Hepatic stellate cell (primary cell): ENCODE measurements at regions not wholly inside any gene's neighbourhood (a gene's known extent, or its start where the extent isn't known, plus 50 kb on each side); places are given as distances from the start of the nearest gene placed in this dataset.

Experiments used
- DNase-seq: peaks from one replicate; pipeline ENCODE4 v3.0.0; 2011; ENCODE audit warnings: low spot score

DNA sequence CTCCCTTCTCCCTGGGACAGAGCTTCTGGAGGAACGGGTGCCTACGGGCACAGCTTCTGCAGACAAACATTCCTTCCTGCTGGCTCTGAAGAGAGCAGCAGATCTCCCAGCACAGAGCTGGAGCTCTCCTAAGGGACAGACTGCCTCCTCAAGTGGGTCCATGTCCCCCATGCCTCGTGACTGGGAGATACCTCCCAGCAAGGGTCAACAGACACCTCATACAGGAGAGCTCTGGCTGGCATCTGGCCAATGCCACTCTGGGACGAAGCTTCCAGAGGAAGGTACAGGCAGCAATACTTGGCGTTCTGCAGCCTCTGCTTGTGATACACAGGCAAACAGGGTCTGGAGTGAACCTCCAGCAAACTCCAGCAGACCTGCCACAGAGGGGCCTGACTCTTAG lies 227.9 kb downstream of the SPATA31D1 start:
- no peak for DNase-seq

DNA sequence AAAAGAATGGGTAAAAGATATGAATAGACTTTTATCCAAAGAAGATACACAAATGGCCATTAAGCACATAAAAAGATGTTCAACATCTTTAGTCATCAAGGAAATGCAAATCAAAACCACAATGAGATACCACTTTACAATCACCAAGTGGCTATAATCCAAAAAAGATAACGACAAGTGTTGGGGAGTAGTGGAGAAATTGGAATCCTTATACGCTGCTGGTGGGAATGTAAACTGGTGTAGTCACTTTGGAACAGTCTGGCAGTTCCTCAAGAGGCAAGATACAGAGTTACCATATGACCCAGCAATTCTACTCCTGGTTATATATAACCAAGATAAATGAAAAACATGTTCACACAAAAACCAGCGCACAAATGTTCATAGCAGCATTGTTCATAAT lies 234.9 kb downstream of the SPATA31D1 start:
- no peak for DNase-seq

DNA sequence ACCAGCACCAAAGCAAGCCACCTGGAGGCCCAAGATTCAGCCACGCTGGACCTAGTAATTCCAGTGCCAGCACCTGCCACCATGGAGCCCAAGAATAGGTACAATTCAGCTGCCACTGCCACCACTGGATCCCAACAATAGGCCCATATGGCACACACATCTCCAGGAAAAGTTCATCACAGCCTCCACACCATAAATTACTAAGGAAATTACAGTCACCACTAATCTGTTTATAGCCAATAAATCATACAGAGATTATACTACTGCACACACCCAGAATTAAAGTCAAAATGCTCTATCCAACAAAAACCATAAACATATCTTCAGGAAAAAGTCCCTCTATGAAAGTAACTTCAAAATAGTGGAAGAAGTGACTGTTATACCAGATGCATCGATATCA lies 242.8 kb downstream of the SPATA31D1 start:
- no peak for DNase-seq

DNA sequence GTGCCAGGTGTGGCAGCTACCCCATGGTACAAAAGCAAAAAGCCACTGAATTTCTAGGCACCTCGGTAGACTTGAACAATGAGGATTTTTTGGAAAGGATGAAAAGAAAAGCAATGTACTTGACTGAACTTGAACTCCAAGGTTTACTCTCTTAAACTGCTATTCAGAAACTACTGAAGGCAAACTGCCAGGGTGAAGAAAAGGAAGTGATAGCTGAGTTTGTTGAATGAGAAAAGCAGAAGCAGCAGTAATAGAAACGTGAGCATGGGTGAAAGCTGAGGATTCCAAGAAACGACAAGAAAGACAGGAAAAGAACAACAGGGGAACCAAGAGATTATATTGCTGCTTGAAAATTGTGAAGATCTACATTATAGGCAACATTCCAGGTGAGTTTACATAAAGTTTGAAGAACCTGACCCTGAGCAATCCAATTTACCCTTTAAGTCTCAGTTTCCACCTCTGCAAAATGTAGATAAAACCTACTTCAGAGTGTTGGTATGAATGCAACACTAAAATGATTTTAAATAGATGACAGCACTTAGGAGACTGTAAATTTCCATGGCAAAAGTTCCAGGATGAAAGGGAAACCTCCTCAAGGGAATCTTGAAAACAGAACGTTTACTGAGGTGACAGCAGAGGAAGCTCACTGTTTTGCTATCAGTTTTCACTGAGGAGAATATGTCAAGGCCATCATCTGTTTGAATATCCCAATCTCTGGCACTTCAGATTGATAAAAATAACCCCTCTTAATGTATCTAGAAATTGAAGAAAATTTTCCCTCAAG lies 245.8 kb downstream of the SPATA31D1 start:
- no peak for DNase-seq

DNA sequence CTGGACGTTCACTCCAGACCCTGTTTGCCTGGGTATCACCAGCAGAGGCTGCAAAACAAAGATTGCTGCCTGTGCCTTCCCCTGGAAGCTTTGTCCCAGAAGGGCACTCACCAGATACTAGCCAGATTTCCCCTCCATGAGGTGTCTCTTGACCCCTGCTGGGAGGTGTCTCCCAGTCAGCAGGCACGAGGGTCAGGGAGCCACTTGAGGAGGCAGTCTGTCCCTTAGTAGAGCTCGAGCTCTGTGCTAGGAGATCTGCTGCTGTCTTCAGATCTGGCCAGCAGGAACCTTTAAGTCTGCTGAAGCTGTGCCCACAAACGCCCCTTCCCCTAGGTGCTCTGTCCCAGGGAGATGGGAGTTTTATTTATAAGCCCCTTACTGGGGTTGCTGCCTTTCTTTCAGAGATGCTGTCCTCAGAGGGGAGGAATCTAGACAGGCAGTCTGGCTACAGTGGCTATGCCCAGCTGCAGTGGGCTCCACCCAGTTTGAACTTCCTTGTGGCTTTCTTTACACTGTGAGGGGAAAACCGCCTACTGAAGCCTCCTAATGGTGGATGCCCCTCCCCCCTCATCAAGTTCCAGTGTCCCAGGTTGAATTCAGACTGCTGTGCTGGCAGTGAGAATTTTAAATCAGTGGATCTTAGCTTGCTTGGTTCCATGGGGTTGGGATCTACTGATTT lies 253.9 kb downstream of the SPATA31D1 start:
- DNase-seq, result no peak

DNA sequence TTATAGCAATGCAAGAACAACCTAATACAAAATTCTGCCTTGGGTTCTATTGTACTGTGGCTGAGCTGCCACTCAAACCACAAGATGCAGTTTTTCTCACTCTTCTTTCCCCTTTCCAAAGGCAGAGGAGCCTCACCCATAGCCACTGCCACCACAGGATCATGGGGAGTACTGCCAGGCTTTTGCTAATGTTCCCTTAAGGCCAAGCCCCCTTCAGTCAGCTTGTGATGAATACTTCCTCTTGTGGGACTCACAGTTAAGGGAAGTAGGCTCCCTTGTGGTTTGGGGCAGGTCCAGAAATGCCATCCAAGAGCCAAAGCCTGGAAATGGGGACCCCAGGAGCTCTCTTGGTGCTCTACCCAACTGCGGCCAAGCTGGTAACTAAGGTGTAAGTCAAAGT lies 258.7 kb downstream of the SPATA31D1 start:
- no peak for DNase-seq

DNA sequence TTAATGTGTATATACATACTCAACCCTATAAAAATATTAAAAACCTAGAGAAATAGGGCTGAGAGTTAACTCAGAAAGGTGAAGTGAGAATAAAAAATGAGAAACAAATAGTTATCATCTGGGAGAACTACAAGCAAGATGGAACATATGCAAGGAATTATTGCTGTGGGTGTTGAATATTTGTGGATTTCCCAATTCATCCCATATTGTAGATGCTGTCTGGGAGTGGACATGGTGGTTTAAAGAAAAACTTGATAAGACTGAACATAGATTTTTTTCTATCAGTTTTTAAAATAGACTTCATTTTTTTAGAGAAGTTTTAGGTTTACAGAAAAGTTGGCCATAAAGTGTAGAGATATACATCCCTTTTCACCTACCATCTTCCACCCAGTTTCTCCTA lies 263.5 kb downstream of the SPATA31D1 start:
- no peak for DNase-seq

DNA sequence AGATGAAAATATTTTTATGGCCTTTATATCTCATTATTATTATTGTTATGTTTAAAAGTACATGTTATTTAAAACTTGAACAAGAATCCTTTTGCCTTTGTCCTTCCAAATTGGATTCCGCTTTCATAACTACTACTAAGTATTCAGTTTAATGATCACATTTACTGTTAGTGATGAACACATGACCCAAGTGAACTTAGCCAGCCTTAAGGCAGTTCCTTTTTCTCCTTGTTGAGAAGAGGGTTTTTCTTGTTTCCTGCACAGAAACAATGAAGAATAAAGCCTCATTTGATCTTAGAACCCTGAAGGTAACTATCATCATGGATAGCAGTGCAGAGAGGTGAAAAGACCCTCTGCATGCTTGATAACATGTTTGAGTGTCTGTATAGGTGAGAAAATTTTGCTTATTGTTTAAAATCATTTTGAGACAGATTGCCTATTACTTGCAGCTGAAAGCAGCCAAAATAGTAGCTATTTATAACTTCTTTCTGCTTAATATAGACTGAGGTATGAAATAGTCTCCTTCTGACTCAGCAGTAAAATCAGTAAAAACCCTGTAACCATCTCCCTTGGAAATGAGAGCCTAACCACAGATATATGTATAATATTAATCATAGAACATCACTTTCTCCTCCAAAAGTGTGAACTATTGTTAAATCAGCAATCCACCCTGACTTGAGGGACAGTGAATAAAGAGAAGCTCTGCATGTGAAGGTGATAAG lies 266.2 kb downstream of the SPATA31D1 start:
- DNase-seq, result peak; percentile 24

DNA sequence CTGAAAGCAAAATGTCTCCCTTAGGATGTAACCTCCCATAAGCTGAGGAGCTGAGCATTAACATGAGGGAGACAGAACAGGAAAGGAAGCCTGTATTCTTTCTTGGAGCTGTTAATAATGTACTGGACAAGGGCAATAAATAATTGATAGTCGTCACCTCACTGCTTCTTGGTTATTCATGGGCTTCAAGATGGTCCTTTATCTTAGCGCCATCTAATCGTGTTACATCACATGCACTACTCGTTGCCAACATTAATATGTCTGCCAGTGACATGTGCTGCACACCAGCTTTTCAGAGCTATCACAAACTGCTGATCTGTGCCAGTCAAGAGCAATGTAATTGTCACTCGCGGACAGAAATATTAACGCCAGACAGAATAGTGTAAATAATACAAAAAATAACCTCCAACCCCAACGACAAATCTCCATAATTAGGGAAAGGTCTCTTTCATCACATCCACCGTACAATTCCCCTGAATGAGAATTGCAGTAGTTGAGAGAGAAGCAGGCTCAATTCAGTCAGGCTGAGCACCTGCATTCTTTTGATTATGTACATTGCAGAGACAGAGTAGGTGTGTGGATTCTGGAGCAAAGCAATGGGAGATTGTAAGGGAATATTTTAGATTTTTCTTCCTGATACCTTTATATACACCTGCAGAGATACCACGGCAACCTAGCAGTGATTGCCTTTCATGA lies 267.1 kb downstream of the SPATA31D1 start:
- DNase-seq, result no peak

DNA sequence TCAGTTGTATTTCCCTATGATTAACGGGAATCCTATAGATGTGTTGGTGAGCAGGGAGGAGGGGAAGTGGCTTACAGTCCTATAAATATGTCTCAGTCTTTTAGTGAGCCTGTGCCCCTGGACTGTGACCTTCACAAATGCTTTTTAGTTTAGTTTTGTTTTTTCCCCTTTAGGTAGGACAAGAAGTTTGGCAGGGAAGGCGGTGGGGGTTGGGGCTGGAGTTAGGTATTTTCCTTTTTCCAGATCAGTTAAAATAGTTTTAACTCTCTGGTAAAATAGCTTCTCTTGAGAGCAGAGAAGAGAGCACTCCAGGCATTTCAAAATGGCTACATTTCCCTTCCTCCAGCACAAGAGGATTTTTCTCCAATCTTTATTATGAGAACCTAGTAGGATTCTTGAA lies 272.1 kb downstream of the SPATA31D1 start:
- no peak for DNase-seq

DNA sequence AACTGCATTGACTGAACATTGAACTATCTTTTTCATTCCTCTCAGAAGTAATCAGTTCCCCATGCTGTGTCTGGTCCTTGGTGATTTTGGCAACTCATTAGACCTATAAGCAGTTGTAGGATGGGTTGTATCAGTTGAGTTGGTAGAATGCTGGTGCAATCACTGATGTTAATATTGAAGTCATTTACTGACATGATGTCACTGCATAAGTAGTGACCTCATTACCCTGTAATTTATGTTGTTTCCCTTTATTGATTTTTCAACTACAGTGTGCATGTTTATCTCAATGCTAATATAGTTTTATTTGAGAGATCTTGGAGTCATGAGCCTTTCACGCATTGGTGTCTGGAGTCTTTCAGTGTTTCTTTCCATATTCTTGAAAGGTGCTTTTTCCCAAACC lies 275.0 kb downstream of the SPATA31D1 start:
- no peak for DNase-seq

DNA sequence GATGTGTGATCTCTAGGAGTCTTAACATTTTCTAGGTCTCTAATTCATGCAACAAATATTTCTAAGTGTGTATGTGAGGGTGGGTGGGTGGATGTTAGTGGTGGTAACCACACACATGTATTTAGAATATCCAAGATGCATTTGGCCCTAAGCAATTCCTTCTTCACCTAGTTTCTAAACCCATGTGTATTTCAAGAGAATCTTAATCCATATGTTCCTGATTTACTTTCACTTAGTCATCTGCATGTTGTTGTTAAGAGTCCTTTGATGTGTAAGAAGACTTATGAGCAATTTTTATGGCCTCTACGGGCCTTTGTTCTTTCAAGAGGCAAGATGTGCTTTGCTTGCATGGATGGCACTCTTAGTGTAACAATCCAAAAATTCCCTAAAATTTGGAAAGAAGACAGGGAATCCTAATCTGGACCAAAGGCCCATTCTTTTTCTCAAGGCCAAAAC lies 282.6 kb downstream of the SPATA31D1 start:
- no peak for DNase-seq

DNA sequence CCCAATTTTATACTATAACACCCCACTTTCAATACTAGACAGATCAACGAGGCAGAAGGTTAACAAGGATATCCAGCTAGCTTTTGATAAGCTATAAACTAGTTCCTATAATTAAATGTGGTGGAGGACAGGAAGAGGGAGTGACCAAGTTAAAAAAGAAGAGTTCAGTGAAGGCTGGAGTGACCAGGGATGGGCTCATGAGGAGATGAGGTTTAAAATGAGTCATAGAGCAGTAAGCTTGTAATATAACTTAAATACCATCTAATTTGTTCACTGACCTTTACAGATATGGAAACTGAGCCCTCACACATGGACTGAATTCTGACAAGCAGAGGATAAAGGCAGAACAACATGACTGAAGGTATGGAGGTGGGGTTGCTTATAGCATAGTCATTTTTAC lies 284.5 kb downstream of the SPATA31D1 start:
- no peak for DNase-seq

DNA sequence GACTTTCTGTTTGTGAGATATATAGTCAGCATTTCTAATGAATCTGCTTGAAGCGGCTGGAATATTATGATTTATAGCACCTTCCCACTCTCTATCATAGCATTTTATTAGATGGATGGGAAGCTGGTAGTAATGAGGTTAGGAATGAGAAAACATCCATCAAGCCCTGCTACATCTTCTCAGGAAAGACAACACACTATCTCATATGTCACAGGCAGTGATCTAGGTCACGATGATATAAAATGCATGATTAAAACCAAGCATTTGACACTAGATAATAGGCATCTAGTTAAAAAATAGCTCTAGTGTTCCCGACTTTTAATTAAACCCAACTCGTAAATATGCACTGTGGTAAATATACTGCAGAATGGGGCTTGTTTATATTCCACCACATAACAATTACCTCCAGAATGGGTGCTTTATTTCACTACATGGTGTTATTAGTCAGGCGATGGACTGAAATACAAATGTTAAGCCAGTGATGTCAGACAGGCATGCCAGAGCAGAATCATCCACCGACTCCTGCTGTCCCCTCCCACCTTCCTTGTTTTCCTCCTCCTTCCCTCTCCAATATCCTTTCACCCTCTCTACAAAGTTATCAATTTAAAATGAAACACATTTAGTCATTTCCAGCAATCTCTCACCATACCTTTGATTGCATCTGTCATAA lies 286.8 kb downstream of the SPATA31D1 start:
- DNase-seq, result no peak

DNA sequence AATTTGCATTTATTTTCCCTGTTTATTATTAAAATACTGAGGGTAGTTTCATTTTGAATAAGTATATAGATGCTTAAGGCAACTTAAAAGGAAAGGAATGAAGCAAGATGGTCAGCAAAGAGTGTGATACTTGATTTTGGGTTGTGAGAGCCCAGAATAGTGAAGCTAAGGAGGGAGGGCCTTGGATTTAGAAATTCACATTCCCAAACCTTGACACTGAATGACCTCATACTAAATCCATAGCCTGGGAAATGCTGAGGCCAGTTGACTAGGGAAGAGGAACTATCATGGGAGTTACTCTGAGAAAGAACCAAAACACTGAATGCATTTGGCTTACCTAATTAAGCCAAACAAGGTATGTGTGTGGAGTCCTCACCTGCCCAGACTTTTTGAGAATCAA lies 292.5 kb downstream of the SPATA31D1 start:
- no peak for DNase-seq

DNA sequence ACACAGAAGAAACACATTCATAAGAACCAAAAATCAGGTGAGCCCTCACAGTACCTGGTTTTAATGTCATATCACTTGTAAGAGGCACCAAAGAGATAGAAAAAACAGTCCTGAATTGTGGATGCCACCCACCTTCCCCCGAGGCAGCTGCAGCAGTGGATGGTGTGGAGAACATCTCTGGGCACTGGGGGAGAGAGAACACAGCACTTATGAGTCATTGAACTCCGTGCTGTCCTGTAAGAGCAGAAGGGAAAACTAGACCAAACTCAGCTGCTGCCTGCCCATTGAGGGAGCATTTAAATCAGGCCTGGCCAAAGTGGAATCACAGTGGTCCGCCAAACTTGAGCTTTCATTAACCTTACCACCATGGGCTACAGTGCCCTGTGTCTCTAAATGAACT lies 296.2 kb downstream of the SPATA31D1 start:
- DNase-seq, result no peak

DNA sequence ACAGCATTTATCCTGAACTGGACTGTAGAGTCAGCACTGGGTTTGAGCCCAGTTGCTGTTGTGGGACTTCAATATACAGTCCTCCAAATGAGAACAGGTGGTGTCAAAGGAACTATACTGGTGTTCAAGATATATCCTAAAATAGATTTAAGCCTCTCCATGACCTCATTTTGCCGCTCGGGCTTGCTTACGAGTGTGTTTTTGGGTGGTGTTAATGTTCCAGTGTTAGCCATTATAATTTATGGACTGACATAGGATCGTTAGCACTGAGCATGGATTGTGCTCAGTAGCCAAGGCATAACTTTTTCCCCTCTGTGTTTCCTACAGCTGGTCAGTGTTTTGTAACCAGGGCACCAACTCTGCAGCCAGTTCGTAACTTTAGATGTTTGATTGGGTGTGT lies 306.6 kb downstream of the SPATA31D1 start:
- DNase-seq, result no peak

DNA sequence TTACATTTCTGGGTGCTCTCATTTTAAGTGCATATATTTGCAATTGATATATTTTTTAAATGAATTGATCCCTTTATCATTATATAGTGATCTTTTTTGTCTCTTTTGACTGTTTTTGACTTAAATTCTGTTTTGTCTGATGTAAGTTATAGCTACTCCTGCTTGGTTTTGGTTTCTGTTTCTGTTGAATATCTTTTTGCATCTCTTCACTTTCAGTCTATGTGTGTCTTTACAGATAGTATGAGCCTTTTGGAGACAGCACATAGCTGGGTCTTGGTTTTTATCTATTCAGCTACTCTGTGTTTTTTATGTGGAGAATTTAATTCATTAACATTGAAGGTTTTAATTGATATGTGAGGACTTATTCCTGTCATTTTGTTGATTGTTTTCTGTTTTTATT lies 311.3 kb downstream of the SPATA31D1 start:
- DNase-seq, result no peak

DNA sequence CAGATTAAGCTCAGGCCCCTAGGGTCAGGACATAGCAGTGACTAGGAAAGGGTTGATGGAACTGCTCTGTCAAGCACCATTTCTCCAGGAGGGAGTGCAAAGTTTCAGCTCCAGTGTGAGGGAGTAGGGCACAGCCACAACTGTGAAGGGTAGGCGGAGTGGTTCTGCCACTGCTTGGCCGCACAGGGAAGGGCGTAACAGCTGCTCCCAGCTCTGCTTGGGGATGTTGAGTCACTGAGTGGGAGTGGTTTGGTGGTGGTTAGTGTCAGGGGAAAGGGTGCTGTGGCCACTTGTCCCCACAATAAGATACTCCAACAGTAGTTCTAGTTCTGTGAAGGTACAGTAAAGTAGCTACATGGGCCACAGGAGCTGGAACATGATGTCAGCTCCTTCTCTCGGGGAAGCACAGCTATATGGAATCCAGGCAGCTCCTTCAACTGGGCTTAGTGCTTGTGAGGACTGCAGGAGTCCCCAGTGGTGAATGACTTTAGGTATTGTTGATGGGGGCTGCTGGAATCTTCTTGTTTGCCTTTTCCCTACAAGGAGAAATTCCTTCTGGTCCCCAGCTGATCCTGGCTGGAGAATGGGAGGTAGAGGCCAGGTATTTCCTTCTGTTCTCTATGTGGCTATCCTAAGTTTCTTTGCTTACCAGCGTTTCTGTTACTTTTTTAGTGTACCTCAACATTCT lies 314.5 kb downstream of the SPATA31D1 start:
- DNase-seq, result no peak

DNA sequence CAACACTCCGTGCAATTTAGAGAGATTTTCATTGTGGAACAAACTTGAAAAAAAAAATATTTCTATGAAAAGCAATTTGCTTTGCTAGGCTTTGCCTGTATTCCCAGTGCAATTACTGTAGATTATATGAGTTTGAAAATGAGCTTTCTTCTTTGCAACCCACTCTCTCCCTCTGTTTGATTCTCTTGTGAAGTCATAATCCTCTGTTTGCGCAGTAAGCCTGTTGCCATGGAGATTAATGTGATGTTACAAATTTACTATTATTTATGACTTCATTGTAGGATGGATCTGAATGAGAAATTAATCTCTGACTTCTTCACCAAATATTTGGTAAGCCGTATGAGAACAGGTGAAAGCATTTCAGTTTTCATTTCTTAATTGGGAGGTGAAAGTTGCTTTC lies 320.3 kb downstream of the SPATA31D1 start:
- DNase-seq, result no peak

DNA sequence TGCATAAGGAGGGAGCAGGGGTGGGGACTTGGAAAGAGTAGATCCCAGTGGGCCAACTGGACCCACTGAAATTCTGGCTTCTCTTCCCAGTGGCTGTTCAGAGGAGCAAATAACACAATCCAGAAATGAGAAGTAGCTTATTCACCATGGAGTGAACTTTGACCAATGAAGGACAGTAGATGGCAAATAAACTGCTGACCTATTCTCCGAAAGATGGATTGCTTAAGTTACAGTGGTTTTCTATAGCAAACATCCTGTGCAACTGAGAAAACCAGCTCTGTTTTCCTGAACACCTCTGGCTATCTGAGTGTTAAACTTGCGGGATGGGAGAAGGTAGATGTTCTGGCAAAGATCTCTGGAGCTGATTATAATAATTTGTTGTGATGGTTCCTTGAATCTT lies 325.1 kb downstream of the SPATA31D1 start:
- no peak for DNase-seq
